H9 (cell line): ENCODE measurements at regions not wholly inside any gene's neighbourhood (a gene's known extent, or its start where the extent isn't known, plus 50 kb on each side); places are given as distances from the start of the nearest gene placed in this dataset.

Source experiments
- DNase-seq: peaks from one replicate; pipeline ENCODE4 v3.0.0-alpha.2; 2017
- H2AFZ ChIP-seq: one replicate; pipeline ENCODE4 v1.6.1; 2013; ENCODE audit warnings: mild to moderate bottlenecking, low read length, control low read depth, moderate library complexity
- H2AK5ac ChIP-seq: 2 replicates; pipeline ENCODE4 v1.6.1; 2013; ENCODE audit warnings: low read length, control low read depth, mixed read lengths; ENCODE audit not compliant: insufficient read length
- H2BK120ac ChIP-seq: one replicate; pipeline ENCODE4 v1.6.1; 2013; ENCODE audit warnings: low read depth, mild to moderate bottlenecking, low read length, control low read depth, inconsistent platforms; ENCODE audit not compliant: poor library complexity, severe bottlenecking
- H2BK12ac ChIP-seq: 2 replicates; pipeline ENCODE4 v1.6.1; 2013; ENCODE audit warnings: low read length, control low read depth, mixed read lengths, low read depth; ENCODE audit not compliant: insufficient read length
- H2BK15ac ChIP-seq: 2 replicates; pipeline ENCODE4 v1.6.1; 2013; ENCODE audit warnings: low read depth, low read length, control low read depth
- H2BK20ac ChIP-seq: one replicate; pipeline ENCODE4 v1.6.1; 2013; ENCODE audit warnings: low read depth, mild to moderate bottlenecking, low read length, control low read depth, inconsistent platforms; ENCODE audit not compliant: poor library complexity, severe bottlenecking
- H2BK5ac ChIP-seq: 2 replicates; pipeline ENCODE4 v1.6.1; 2013; ENCODE audit warnings: low read length, control low read depth, mixed read lengths; ENCODE audit not compliant: insufficient read length
- H3K14ac ChIP-seq: 2 replicates; pipeline ENCODE4 v1.6.1; 2013; ENCODE audit warnings: low read length, control low read depth; ENCODE audit not compliant: insufficient read depth
- H3K18ac ChIP-seq: 2 replicates; pipeline ENCODE4 v1.6.1; 2013; ENCODE audit warnings: low read depth, mild to moderate bottlenecking, mixed read lengths, low read length, control low read depth; ENCODE audit not compliant: insufficient read length
- H3K23ac ChIP-seq: 2 replicates; pipeline ENCODE4 v1.6.1; 2013; ENCODE audit warnings: low read length, control low read depth, mixed read lengths, low read depth; ENCODE audit not compliant: insufficient read length
- H3K23me2 ChIP-seq: 2 replicates; pipeline ENCODE4 v1.6.1; 2013; ENCODE audit warnings: low read depth, mild to moderate bottlenecking, mixed read lengths, low read length, control low read depth; ENCODE audit not compliant: insufficient read length, poor library complexity, severe bottlenecking
- H3K27ac ChIP-seq: 2 replicates; pipeline ENCODE4 v1.5.1; 2013; ENCODE audit warnings: low read length, control low read depth, mixed read lengths, low read depth; ENCODE audit not compliant: insufficient read length
- H3K27me3 ChIP-seq: 2 replicates; pipeline ENCODE4 v1.6.1; 2013; ENCODE audit warnings: low read length, control low read depth, inconsistent platforms; ENCODE audit not compliant: insufficient read depth
- H3K4ac ChIP-seq: 2 replicates; pipeline ENCODE4 v1.6.1; 2013; ENCODE audit warnings: low read depth, mild to moderate bottlenecking, control low read depth, inconsistent platforms, low read length, moderate library complexity
- H3K4me1 ChIP-seq: 2 replicates; pipeline ENCODE4 v1.6.1; 2013; ENCODE audit warnings: low read length, control low read depth, inconsistent platforms; ENCODE audit not compliant: insufficient read depth
- H3K4me2 ChIP-seq: 2 replicates; pipeline ENCODE4 v1.6.1; 2013; ENCODE audit warnings: low read length, control low read depth, mixed read lengths; ENCODE audit not compliant: insufficient read length, insufficient read depth
- H3K56ac ChIP-seq: 2 replicates; pipeline ENCODE4 v1.6.1; 2013; ENCODE audit warnings: low read depth, mild to moderate bottlenecking, mixed read lengths, low read length, control low read depth; ENCODE audit not compliant: insufficient read length
- H3K79me1 ChIP-seq: 2 replicates; pipeline ENCODE4 v1.6.1; 2013; ENCODE audit warnings: low read depth, mild to moderate bottlenecking, moderate library complexity, low read length, control low read depth, inconsistent platforms; ENCODE audit not compliant: insufficient read depth, poor library complexity, severe bottlenecking
- H3K79me2 ChIP-seq: 2 replicates; pipeline ENCODE4 v1.6.1; 2013; ENCODE audit warnings: low read length, control low read depth, inconsistent platforms; ENCODE audit not compliant: insufficient read depth
- H3K9ac ChIP-seq: 2 replicates; pipeline ENCODE4 v1.6.1; 2013; ENCODE audit warnings: low read length, control low read depth, mixed read lengths; ENCODE audit not compliant: insufficient read length; ENCODE audit errors: extremely low read depth
- H3K9me3 ChIP-seq: one replicate; pipeline ENCODE4 v1.6.1; 2013; ENCODE audit warnings: low read depth, low read length, inconsistent platforms; ENCODE audit not compliant: control insufficient read depth
- H3T11ph ChIP-seq: one replicate; pipeline ENCODE4 v1.6.1; 2013; ENCODE audit warnings: mild to moderate bottlenecking, low read length, control low read depth, inconsistent platforms
- H4K20me1 ChIP-seq: one replicate; pipeline ENCODE4 v1.6.1; 2013; ENCODE audit not compliant: control insufficient read depth, insufficient read length, insufficient read depth
- H4K5ac ChIP-seq: 2 replicates; pipeline ENCODE4 v1.6.1; 2013; ENCODE audit warnings: low read depth, mild to moderate bottlenecking, mixed read lengths, low read length, control low read depth; ENCODE audit not compliant: insufficient read length
- H4K8ac ChIP-seq: replicated peaks from 2 replicates; pipeline ENCODE4 v1.6.1; 2013; ENCODE audit warnings: low read length, control low read depth, mixed read lengths, low read depth; ENCODE audit not compliant: insufficient read length
- H4K91ac ChIP-seq: 2 replicates; pipeline ENCODE4 v1.6.1; 2013; ENCODE audit warnings: low read depth, mild to moderate bottlenecking, moderate library complexity, mixed read lengths, low read length, control low read depth; ENCODE audit not compliant: insufficient read length
- H3K27ac Mint-ChIP-seq, 3 experiments: 2 replicates in 2 of 3; 3 replicates in 1 of 3; pipeline ENCODE4 v1.8.0; 2020 to 2021; ENCODE audit warnings: mixed read lengths in 3 of 3, mild to moderate bottlenecking in 1 of 3, moderate library complexity in 1 of 3
- H3K27me3 Mint-ChIP-seq: 2 replicates; pipeline ENCODE4 v1.8.0; 2021; ENCODE audit warnings: low read depth, mild to moderate bottlenecking, moderate library complexity, mixed read lengths
- H3K36me3 Mint-ChIP-seq, 3 experiments: 2 replicates in 2 of 3; 3 replicates in 1 of 3; pipeline ENCODE4 v1.8.0; 2020 to 2021; ENCODE audit warnings: low read depth in 3 of 3, mixed read lengths in 3 of 3; ENCODE audit not compliant: insufficient read depth in 1 of 3
- H3K4me1 Mint-ChIP-seq, 2 experiments: 2 replicates each; pipeline ENCODE4 v1.8.0; 2020; ENCODE audit warnings: mixed read lengths in 2 of 2
- H3K4me3 Mint-ChIP-seq, 2 experiments: 2 replicates in 1 of 2; 3 replicates in 1 of 2; pipeline ENCODE4 v1.8.0; 2020 to 2021; ENCODE audit warnings: mild to moderate bottlenecking in 2 of 2, mixed read lengths in 2 of 2, moderate library complexity in 1 of 2
- H3K9me3 Mint-ChIP-seq, 2 experiments: 2 replicates in 1 of 2; 3 replicates in 1 of 2; pipeline ENCODE4 v1.8.0; 2020; ENCODE audit warnings: mild to moderate bottlenecking in 2 of 2, mixed read lengths in 2 of 2, moderate library complexity in 1 of 2
- WGBS: extraction: QIAGEN DNeasy Blood & Tissue Kit; methylation state at CpG from one replicate; pipeline ENCODE4 v1.1.7; 2013; ENCODE audit warnings: missing lambda C conversion rate, low lambda C conversion rate, mixed read lengths; ENCODE audit not compliant: insufficient read length; ENCODE audit errors: extremely low coverage; 5-methylcytosine and 5-hydroxymethylcytosine counted together
- TF ChIP-seq, protein P1 (sequence below): fragments of 200-600 bp; sonication (generic); conservative IDR thresholded peaks from 3 replicates; pipeline ENCODE4 v1.8.0; 2021; ENCODE audit warnings: antibody characterized with exemption, mild to moderate bottlenecking

DNA sequence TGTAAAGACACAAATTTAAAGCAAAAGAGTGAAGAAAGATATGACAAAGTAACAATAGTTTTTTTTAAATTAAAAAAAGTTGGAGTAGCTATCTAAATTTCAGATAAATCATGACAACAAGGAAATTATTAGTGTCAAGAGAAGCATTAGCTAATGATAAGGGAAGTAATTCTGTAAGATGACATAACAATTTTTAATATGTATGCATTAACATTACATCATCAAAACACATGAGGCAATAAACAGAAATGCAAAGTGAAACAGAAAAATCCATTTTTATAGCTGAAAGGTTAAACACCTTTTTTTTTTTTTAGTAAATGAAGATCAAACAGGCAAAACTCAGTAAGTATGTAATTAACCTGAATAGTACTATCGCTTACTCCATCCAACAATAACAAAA lies 804.9 kb upstream of the PRR20A start:
- H3K9me3 ChIP-seq: no peaks in the 10 kb centered on the region
- no peak overlapping the region for H2AK5ac ChIP-seq
- Mint-ChIP-seq H3K27me3 (no peaks in the 10 kb centered on the region), H3K9me3 (no peaks in the 10 kb centered on the region), H3K4me3 (no peak overlapping the region), H3K36me3 (no peaks in the 10 kb centered on the region; a peak in 1 of 7 replicates), H3K27ac (no peak overlapping the region), H3K4me1 (peaks cover 0 to 2% of the 10 kb centered on the region in 2 experiments; a peak in 1 of 4 replicates)
- TF ChIP-seq, protein P1, sequence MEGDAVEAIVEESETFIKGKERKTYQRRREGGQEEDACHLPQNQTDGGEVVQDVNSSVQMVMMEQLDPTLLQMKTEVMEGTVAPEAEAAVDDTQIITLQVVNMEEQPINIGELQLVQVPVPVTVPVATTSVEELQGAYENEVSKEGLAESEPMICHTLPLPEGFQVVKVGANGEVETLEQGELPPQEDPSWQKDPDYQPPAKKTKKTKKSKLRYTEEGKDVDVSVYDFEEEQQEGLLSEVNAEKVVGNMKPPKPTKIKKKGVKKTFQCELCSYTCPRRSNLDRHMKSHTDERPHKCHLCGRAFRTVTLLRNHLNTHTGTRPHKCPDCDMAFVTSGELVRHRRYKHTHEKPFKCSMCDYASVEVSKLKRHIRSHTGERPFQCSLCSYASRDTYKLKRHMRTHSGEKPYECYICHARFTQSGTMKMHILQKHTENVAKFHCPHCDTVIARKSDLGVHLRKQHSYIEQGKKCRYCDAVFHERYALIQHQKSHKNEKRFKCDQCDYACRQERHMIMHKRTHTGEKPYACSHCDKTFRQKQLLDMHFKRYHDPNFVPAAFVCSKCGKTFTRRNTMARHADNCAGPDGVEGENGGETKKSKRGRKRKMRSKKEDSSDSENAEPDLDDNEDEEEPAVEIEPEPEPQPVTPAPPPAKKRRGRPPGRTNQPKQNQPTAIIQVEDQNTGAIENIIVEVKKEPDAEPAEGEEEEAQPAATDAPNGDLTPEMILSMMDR: no peak
- H3K9ac ChIP-seq: no peak overlapping the region
- no peaks in the 10 kb centered on the region for H3K79me1 ChIP-seq
- H3K56ac ChIP-seq: no peak overlapping the region
- H3K27ac ChIP-seq: no peak overlapping the region
- H3K23ac ChIP-seq: no peak overlapping the region
- H2BK12ac ChIP-seq: no peak overlapping the region
- H4K8ac ChIP-seq: no peak overlapping the region
- H3K4me1 ChIP-seq: no peaks in the 10 kb centered on the region
- no peak overlapping the region for H2BK20ac ChIP-seq
- no peak overlapping the region for H3K4ac ChIP-seq
- H2BK15ac ChIP-seq: no peak overlapping the region
- no peak overlapping the region for H2BK5ac ChIP-seq
- WGBS: no CpG with 5 or more reads among the region's 1 CpG
- no peak overlapping the region for H4K5ac ChIP-seq
- H3K27me3 ChIP-seq: no peaks in the 10 kb centered on the region
- H3T11ph ChIP-seq: no peak overlapping the region
- H3K18ac ChIP-seq: no peak overlapping the region
- DNase-seq: no peak
- no peak overlapping the region for H4K91ac ChIP-seq
- no peaks in the 10 kb centered on the region for H3K79me2 ChIP-seq
- H3K14ac ChIP-seq: no peak overlapping the region
- H3K4me2 ChIP-seq: no peak overlapping the region
- no peaks in the 10 kb centered on the region for H3K23me2 ChIP-seq
- no peaks in the 10 kb centered on the region for H4K20me1 ChIP-seq
- H2BK120ac ChIP-seq: no peak overlapping the region
- no peak overlapping the region for H2AFZ ChIP-seq
